Osteoblast (primary cell): ENCODE measurements at regions not wholly inside any gene's neighbourhood (a gene's known extent, or its start where the extent isn't known, plus 50 kb on each side); places are given as distances from the start of the nearest gene placed in this dataset.

Experiments
- DNase-seq: peaks from one replicate; pipeline ENCODE4 v3.0.0; 2011; ENCODE audit warnings: low spot score, mixed read lengths; ENCODE audit not compliant: insufficient read length; ENCODE audit errors: missing footprints
- H2AFZ ChIP-seq: 2 replicates; pipeline ENCODE4 v1.6.0; 2011; ENCODE audit warnings: mild to moderate bottlenecking, low read length
- H3K27ac ChIP-seq: 2 replicates; pipeline ENCODE4 v1.5.1; 2011; ENCODE audit warnings: mild to moderate bottlenecking, low read depth, low read length, moderate library complexity
- H3K27me3 ChIP-seq: 2 replicates; pipeline ENCODE4 v1.6.0; 2012; ENCODE audit warnings: mild to moderate bottlenecking, control low read depth, inconsistent platforms, low read length, moderate library complexity; ENCODE audit not compliant: insufficient read depth
- H3K36me3 ChIP-seq: 2 replicates; pipeline ENCODE4 v1.5.1; 2011; ENCODE audit warnings: mild to moderate bottlenecking, low read length, control low read depth, moderate library complexity; ENCODE audit not compliant: insufficient read depth
- H3K4me1 ChIP-seq: 2 replicates; pipeline ENCODE4 v1.5.1; 2011; ENCODE audit warnings: mild to moderate bottlenecking, low read length, control low read depth, moderate library complexity; ENCODE audit not compliant: insufficient read depth
- H3K4me2 ChIP-seq: 2 replicates; pipeline ENCODE4 v1.6.0; 2011; ENCODE audit warnings: mild to moderate bottlenecking, low read length; ENCODE audit not compliant: insufficient read depth
- H3K4me3 ChIP-seq: fragments of 200-600 bp; sonication (generic); 3 replicates; pipeline ENCODE4 v1.5.1; 2012; ENCODE audit warnings: mild to moderate bottlenecking, low read length, inconsistent platforms; ENCODE audit not compliant: insufficient read depth
- H3K79me2 ChIP-seq: 2 replicates; pipeline ENCODE4 v1.6.0; 2012; ENCODE audit warnings: mild to moderate bottlenecking, low read length, control low read depth, inconsistent platforms; ENCODE audit not compliant: insufficient read depth
- H3K9me3 ChIP-seq: 2 replicates; pipeline ENCODE4 v1.5.1; 2011; ENCODE audit warnings: low read depth, low read length, control low read depth
- H4K20me1 ChIP-seq: 2 replicates; pipeline ENCODE4 v1.6.0; 2012; ENCODE audit warnings: mild to moderate bottlenecking, low read length, control low read depth; ENCODE audit not compliant: insufficient read depth
- CTCF ChIP-seq: IDR thresholded peaks from 2 replicates; pipeline ENCODE4 v1.5.1; 2011; ENCODE audit warnings: mild to moderate bottlenecking, low read depth, low read length, moderate library complexity; ENCODE audit errors: extremely low read depth

- Histone ChIP-seq H3K4me2 (no peak overlapping the region), H3K79me2 (no peaks in the 10 kb centered on the region), H3K36me3 (no peaks in the 10 kb centered on the region), H3K27me3 (no peaks in the 10 kb centered on the region), H3K9me3 (no peaks in the 10 kb centered on the region), H2AFZ (no peak overlapping the region), H3K27ac (no peak overlapping the region), H3K4me1 (peaks cover 11% of the 10 kb centered on the region), H4K20me1 (no peaks in the 10 kb centered on the region), H3K4me3 (no peak overlapping the region)
- no peak for DNase-seq
- TF ChIP-seq CTCF: no peak
Observed at GRCh38 chr1:63723602-63724001, 50.2 kb upstream of the ROR1 start.
